Nephron (organoid): ENCODE measurements at regions not wholly inside any gene's neighbourhood (a gene's known extent, or its start where the extent isn't known, plus 50 kb on each side); places are given as distances from the start of the nearest gene placed in this dataset.

Source experiments
- H3K27ac Mint-ChIP-seq, 3 experiments: 2 replicates each; pipeline ENCODE4 v1.8.0; 2020; ENCODE audit warnings: mixed read lengths in 3 of 3, mild to moderate bottlenecking in 2 of 3, moderate library complexity in 1 of 3
- H3K27me3 Mint-ChIP-seq: 2 replicates; pipeline ENCODE4 v1.8.0; 2021; ENCODE audit warnings: low read depth, mild to moderate bottlenecking, moderate library complexity, mixed read lengths
- H3K36me3 Mint-ChIP-seq: 2 replicates; pipeline ENCODE4 v1.8.0; 2020; ENCODE audit warnings: low read depth, mixed read lengths
- H3K4me1 Mint-ChIP-seq: 2 replicates; pipeline ENCODE4 v1.8.0; 2020; ENCODE audit warnings: mixed read lengths
- H3K4me3 Mint-ChIP-seq, 3 experiments: 2 replicates each; pipeline ENCODE4 v1.8.0; 2020; ENCODE audit warnings: mild to moderate bottlenecking in 3 of 3, mixed read lengths in 3 of 3, moderate library complexity in 2 of 3
- H3K9me3 Mint-ChIP-seq: 2 replicates; pipeline ENCODE4 v1.8.0; 2020; ENCODE audit warnings: mixed read lengths
- TF ChIP-seq, protein P1 (sequence below), 3 experiments: fragments of 200-600 bp; sonication (generic); IDR thresholded peaks; one replicate each; pipeline ENCODE4 v1.5.0; 2021; ENCODE audit warnings: antibody characterized with exemption in 3 of 3; ENCODE audit not compliant: unreplicated experiment in 3 of 3

- Mint-ChIP-seq H3K27me3 (peaks cover 18% of the 10 kb centered on the region), H3K9me3 (no peaks in the 10 kb centered on the region), H3K4me1 (no peaks in the 10 kb centered on the region), H3K4me3 (no peak overlapping the region), H3K27ac (no peak overlapping the region), H3K36me3 (no peaks in the 10 kb centered on the region)
- TF ChIP-seq, protein P1, sequence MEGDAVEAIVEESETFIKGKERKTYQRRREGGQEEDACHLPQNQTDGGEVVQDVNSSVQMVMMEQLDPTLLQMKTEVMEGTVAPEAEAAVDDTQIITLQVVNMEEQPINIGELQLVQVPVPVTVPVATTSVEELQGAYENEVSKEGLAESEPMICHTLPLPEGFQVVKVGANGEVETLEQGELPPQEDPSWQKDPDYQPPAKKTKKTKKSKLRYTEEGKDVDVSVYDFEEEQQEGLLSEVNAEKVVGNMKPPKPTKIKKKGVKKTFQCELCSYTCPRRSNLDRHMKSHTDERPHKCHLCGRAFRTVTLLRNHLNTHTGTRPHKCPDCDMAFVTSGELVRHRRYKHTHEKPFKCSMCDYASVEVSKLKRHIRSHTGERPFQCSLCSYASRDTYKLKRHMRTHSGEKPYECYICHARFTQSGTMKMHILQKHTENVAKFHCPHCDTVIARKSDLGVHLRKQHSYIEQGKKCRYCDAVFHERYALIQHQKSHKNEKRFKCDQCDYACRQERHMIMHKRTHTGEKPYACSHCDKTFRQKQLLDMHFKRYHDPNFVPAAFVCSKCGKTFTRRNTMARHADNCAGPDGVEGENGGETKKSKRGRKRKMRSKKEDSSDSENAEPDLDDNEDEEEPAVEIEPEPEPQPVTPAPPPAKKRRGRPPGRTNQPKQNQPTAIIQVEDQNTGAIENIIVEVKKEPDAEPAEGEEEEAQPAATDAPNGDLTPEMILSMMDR (IDR thresholded peaks at IDR 0.05; ENCODE audit: unreplicated experiment in 3 of 3) = peak; percentile 55 to 77 (median 63)
These were observed 79.6 kb upstream of the TEKT1 start for GRCh38 chr17:6910987-6911603.

- TF ChIP-seq, protein P1 (IDR thresholded peaks at IDR 0.05; ENCODE audit: unreplicated experiment in 3 of 3) = no peak
- Mint-ChIP-seq H3K36me3 (no peaks in the 10 kb centered on the region), H3K4me1 (no peaks in the 10 kb centered on the region)
These were observed 80.9 kb upstream of the TEKT1 start for GRCh38 chr17:6912110-6913051.

GRCh38 chr17:6913608-6914443 is 82.0 kb upstream of the ALOX12 start:
- TF ChIP-seq, protein P1 (IDR thresholded peaks at IDR 0.05; ENCODE audit: unreplicated experiment in 3 of 3) = peak; percentile 66 to 75 (median 75)
- no peak overlapping the region for H3K4me3 Mint-ChIP-seq

More at GRCh38 chr17:6912110-6913051, 80.9 kb upstream of the TEKT1 start:
- H3K27ac Mint-ChIP-seq = no peak overlapping the region
- no peaks in the 10 kb centered on the region for H3K9me3 Mint-ChIP-seq
- H3K27me3 Mint-ChIP-seq = peaks cover 24% of the 10 kb centered on the region
- H3K4me3 Mint-ChIP-seq = no peak overlapping the region

GRCh38 chr17:6914711-6915110 is 81.1 kb upstream of the ALOX12 start:
- H3K27me3 Mint-ChIP-seq = peaks cover 24% of the 10 kb centered on the region
- no peaks in the 10 kb centered on the region for H3K36me3 Mint-ChIP-seq
- H3K4me1 Mint-ChIP-seq = no peaks in the 10 kb centered on the region
- H3K9me3 Mint-ChIP-seq = no peaks in the 10 kb centered on the region
- TF ChIP-seq, protein P1 (IDR thresholded peaks at IDR 0.05; ENCODE audit: unreplicated experiment in 3 of 3) = no peak
- no peak overlapping the region for H3K27ac Mint-ChIP-seq
- H3K4me3 Mint-ChIP-seq = no peak overlapping the region

More at GRCh38 chr17:6913608-6914443, 82.0 kb upstream of the ALOX12 start:
- no peak overlapping the region for H3K27ac Mint-ChIP-seq
- H3K4me1 Mint-ChIP-seq = no peaks in the 10 kb centered on the region
- peaks cover 24% of the 10 kb centered on the region for H3K27me3 Mint-ChIP-seq
- H3K9me3 Mint-ChIP-seq = no peaks in the 10 kb centered on the region
- no peaks in the 10 kb centered on the region for H3K36me3 Mint-ChIP-seq

GRCh38 chr17:6915620-6916019 is 80.2 kb upstream of the ALOX12 start:
- Mint-ChIP-seq H3K27ac (no peak overlapping the region), H3K4me1 (no peaks in the 10 kb centered on the region), H3K36me3 (no peaks in the 10 kb centered on the region), H3K9me3 (no peaks in the 10 kb centered on the region), H3K27me3 (peaks cover 24% of the 10 kb centered on the region), H3K4me3 (no peak overlapping the region)
- TF ChIP-seq, protein P1 (IDR thresholded peaks at IDR 0.05; ENCODE audit: unreplicated experiment in 3 of 3) = no peak
